Epithelial cell of proximal tubule (primary cell): ENCODE measurements at regions not wholly inside any gene's neighbourhood (a gene's known extent, or its start where the extent isn't known, plus 50 kb on each side); places are given as distances from the start of the nearest gene placed in this dataset.
A peak's percentile ranks its signal among the peaks of the same experiment; 100 is the strongest.

ENCODE experiments used
- DNase-seq: peaks from one replicate; pipeline ENCODE4 v3.0.0-alpha.2; 2011; ENCODE audit warnings: low read depth
- H3K4me3 ChIP-seq: 2 replicates; pipeline ENCODE4 v1.5.1; 2011; ENCODE audit warnings: low read depth, mild to moderate bottlenecking, low read length
- TF ChIP-seq, protein P1 (sequence below): conservative IDR thresholded peaks from 2 replicates; pipeline ENCODE4 v1.5.1; 2012; ENCODE audit warnings: low read depth, mild to moderate bottlenecking, low read length

GRCh38 chr5:4642525-4642924 is 497.6 kb upstream of the ADAMTS16 start:
- no peak overlapping the region for H3K4me3 ChIP-seq
- DNase-seq: no peak
- TF ChIP-seq, protein P1, sequence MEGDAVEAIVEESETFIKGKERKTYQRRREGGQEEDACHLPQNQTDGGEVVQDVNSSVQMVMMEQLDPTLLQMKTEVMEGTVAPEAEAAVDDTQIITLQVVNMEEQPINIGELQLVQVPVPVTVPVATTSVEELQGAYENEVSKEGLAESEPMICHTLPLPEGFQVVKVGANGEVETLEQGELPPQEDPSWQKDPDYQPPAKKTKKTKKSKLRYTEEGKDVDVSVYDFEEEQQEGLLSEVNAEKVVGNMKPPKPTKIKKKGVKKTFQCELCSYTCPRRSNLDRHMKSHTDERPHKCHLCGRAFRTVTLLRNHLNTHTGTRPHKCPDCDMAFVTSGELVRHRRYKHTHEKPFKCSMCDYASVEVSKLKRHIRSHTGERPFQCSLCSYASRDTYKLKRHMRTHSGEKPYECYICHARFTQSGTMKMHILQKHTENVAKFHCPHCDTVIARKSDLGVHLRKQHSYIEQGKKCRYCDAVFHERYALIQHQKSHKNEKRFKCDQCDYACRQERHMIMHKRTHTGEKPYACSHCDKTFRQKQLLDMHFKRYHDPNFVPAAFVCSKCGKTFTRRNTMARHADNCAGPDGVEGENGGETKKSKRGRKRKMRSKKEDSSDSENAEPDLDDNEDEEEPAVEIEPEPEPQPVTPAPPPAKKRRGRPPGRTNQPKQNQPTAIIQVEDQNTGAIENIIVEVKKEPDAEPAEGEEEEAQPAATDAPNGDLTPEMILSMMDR: no peak

DNA sequence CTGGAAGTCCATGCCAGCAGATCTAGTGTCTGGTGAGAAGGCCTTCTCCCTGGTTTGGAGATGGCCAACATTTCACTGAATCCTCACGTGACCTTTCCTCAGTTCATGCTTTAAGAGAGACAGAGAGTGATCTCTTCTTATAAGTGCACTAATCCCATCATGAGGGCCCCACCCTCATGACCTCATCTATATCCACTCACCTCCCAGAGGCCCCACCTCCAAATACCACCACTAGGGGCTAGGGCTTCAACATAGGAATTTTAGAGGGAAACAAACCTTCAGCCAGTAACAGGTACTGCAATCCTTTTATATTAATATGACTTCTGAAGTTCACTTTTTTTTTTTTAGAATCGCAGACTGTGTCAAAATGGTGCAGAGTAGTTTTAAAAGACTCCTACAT is 496.9 kb upstream of the ADAMTS16 start:
- H3K4me3 ChIP-seq: no peak overlapping the region
- TF ChIP-seq, protein P1: no peak
- DNase-seq: no peak

GRCh38 chr5:4643960-4644359 is 496.2 kb upstream of the ADAMTS16 start:
- H3K4me3 ChIP-seq: no peak overlapping the region
- TF ChIP-seq, protein P1: no peak
- no peak for DNase-seq

- TF ChIP-seq, protein P1: no peak
- peak; percentile 68 for DNase-seq
- H3K4me3 ChIP-seq: no peak overlapping the region
These were observed 493.3 kb upstream of the ADAMTS16 start for GRCh38 chr5:4646715-4647375.

DNA sequence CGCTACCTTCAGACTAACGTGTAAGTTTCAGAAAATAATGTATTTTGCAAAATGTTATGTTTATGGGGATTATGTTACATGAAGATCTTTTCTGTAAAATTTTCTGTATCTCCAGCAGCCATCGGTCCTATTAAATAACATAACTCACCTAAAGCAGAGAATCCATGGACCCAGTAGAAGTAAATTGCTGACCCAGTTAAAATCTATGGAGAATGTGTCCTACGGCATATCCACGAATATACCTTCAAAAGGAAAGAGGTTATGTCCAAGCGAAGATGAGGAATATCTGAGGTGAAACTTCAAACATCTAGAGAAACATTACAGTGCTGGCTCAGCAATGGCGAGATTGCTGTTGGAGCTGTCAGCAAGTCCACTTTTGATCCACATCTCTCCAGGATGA is 492.2 kb upstream of the ADAMTS16 start:
- TF ChIP-seq, protein P1: no peak
- H3K4me3 ChIP-seq: no peak overlapping the region
- DNase-seq: no peak

DNA sequence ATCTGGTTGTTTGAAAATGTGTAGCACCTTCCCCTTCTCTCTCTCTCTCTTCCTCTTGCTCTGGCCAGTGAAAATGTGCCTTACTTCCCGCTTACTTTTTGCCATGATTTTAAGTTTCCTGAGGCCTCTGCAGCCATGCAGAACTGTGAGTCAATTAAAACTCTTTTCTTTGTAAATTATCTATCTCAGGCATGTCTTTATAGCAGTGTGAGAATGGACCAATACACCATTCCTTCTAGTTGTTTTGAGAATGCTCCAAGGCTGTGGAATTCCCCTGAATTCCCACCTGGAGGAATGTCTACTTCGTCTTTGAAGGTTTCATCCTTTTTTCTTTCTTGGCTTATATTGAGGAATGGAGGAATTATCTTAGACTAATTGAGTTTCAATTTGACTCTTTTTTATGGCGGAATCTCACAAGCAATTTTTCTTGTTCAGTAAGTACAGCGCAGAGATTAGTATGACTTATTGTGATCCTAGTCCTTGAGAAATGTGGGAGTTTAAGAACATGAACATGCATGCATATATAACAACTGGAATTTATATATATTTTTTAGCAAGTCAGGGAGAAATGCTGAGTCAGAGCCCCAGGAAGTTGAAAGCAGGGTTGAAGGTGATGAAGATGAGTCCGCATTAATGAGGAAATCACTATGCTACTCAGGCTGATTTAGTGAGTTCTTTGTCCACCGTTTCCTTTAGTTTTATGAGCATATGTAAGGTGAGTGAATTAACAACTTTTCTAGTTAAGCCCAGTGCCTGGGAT is 488.1 kb upstream of the ADAMTS16 start:
- DNase-seq: peak; percentile 69
- H3K4me3 ChIP-seq: no peak overlapping the region
- TF ChIP-seq, protein P1: no peak
